Loucy (cell line): ENCODE measurements at regions not wholly inside any gene's neighbourhood (a gene's known extent, or its start where the extent isn't known, plus 50 kb on each side); places are given as distances from the start of the nearest gene placed in this dataset.

Experiments used
- CTCF ChIP-seq: fragments of 200-600 bp; sonication (generic); conservative IDR thresholded peaks from 2 replicates; pipeline ENCODE4 v1.5.1; 2014; ENCODE audit warnings: mild to moderate bottlenecking, antibody characterized with exemption, low read length
- EZH2phosphoT487 ChIP-seq: fragments of 200-600 bp; IDR thresholded peaks from 2 replicates; pipeline ENCODE4 v1.6.1; 2018; ENCODE audit warnings: antibody characterized with exemption, mild to moderate bottlenecking, moderate library complexity, borderline replicate concordance

- TF ChIP-seq CTCF (no peak), EZH2phosphoT487 (no peak)
Observed at GRCh38 chr11:115607621-115608221, 103.5 kb upstream of the CADM1 start.
